ENCODE measurements at regions not wholly inside any gene's neighbourhood (a gene's known extent, or its start where the extent isn't known, plus 50 kb on each side); places are given as distances from the start of the nearest gene placed in this dataset.

DNA sequence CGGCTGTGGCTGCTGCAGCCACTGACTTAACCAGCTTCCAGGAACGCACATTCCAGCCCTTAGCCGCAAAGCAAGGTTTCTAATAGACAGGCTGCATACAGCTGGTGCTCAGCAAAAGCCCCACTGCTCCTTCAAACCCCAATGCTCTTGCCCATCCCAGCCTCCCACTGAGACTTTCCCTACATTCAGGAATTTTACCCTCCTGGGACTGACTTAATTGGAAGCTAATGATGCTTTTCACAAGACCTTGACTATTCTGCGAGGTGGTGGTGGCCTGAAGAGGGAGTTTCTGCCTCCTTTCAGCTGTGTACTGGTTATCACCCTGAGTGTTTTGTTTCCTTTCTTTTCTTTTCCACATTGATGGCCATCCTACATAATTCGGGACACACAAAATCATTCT lies 164.9 kb upstream of the IRX1 start:
- TF ChIP-seq, protein P1, sequence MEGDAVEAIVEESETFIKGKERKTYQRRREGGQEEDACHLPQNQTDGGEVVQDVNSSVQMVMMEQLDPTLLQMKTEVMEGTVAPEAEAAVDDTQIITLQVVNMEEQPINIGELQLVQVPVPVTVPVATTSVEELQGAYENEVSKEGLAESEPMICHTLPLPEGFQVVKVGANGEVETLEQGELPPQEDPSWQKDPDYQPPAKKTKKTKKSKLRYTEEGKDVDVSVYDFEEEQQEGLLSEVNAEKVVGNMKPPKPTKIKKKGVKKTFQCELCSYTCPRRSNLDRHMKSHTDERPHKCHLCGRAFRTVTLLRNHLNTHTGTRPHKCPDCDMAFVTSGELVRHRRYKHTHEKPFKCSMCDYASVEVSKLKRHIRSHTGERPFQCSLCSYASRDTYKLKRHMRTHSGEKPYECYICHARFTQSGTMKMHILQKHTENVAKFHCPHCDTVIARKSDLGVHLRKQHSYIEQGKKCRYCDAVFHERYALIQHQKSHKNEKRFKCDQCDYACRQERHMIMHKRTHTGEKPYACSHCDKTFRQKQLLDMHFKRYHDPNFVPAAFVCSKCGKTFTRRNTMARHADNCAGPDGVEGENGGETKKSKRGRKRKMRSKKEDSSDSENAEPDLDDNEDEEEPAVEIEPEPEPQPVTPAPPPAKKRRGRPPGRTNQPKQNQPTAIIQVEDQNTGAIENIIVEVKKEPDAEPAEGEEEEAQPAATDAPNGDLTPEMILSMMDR (conservative IDR thresholded peaks at IDR 0.05; ENCODE audit: low read depth, low read length) = no peak
- H3K4me3 ChIP-seq (ENCODE audit: low read depth, low read length) = no peak overlapping the region
- no peak for DNase-seq (ENCODE audit: low read depth)

DNA sequence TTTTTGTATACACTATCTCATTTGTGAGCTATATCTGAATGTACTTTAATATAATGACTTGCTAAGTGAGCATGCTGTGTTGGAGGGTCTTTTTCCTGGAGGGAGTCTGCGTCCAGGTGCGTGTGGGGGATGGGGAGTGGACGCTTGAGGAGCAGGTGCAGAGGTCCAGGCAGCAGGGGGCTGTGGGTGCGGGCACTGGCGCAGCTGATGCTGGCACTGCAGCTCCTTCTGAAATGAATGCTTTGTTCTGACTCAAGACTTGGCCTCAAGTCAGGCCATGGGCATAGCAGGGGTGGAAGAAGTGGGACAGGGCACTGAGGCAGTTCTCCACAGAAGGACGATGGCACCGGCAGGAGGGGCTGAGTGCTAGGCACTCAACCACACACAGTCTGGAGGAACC lies 165.7 kb upstream of the IRX1 start:
- TF ChIP-seq, protein P1 (conservative IDR thresholded peaks at IDR 0.05; ENCODE audit: low read depth, low read length) = no peak
- DNase-seq (ENCODE audit: low read depth) = no peak

DNA sequence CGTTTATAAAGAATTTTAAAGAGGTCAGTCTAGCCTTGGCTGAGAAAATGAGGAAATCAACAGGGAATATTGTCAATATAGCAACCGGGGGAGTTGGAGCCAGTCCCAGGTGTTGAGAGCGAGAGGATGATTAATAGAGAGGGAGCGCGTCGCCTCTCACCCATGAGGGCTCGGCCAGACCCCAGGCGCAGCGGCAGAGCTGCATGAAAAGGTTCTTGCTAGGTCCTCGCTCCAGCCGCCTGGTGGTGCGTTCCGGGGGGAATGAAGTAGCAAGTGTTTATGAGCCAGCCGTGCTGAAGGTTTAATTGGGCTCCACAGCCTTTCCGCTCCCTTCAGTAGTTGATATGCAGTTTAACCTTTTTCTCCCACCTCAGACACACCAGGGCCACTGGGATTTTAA lies 167.3 kb upstream of the IRX1 start:
- no peak overlapping the region for H3K4me3 ChIP-seq (ENCODE audit: low read depth, low read length)
- TF ChIP-seq, protein P1 (conservative IDR thresholded peaks at IDR 0.05; ENCODE audit: low read depth, low read length) = no peak
- no peak for DNase-seq (ENCODE audit: low read depth)

More for the DNA sequence above, 165.7 kb upstream of the IRX1 start:
- H3K4me3 ChIP-seq (ENCODE audit: low read depth, low read length) = no peak overlapping the region

DNA sequence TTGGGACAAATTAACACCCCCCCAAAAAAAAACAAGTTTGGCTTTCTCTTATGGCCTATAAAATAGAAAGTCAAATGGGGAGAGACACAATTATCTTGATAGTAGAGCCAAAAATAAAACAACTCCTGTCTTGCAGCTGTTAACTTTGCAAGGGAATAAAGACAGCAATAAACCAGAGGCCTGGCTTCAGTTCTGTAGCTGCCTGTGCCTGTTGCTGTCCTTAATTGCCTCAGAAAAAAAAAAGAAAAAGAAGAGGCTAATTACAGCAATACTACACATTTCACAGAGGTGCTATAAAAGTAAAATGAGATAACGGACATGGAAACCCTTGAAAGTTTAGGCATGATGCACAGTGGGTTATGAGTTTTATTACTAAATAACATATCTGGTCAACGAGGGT lies 170.7 kb upstream of the IRX1 start:
- TF ChIP-seq, protein P1 (conservative IDR thresholded peaks at IDR 0.05; ENCODE audit: low read depth, low read length) = no peak
- no peak for DNase-seq (ENCODE audit: low read depth)
- no peak overlapping the region for H3K4me3 ChIP-seq (ENCODE audit: low read depth, low read length)

DNA sequence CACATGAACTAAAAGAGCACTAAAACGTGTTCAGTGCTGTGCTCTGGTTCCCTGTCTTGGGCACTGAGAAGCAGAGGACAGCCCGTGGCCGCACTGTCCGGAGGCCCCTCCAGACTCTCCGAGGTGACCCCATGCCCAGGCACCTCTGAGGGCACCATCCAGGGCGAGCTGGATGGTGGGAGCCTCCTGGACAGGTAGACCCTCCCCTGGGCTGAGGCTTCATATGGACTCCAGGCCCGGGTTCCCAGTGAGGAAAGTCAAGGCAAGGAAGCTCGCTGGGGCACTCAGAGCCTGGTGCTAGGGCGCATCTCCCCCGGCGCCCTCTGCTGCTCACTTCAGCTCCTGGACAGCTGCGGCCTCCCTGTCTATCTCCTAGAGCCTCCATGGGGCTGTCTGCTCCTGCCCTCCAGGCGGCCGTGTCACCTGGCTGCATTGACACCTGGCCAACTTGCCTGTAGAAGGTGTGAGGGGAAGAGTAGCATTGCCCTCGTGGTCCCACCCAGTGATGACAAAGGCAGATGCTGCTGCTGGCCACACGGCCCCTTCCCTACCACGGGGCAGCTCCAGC lies 178.2 kb upstream of the IRX1 start:
- H3K4me3 ChIP-seq (ENCODE audit: low read depth, low read length) = no peak overlapping the region
- DNase-seq (ENCODE audit: low read depth) = no peak
- TF ChIP-seq, protein P1 (conservative IDR thresholded peaks at IDR 0.05; ENCODE audit: low read depth, low read length) = no peak

GRCh38 chr5:3414371-3414770 lies 181.3 kb upstream of the IRX1 start:
- H3K4me3 ChIP-seq (ENCODE audit: low read depth, low read length) = no peak overlapping the region
- no peak for DNase-seq (ENCODE audit: low read depth)
- TF ChIP-seq, protein P1 (conservative IDR thresholded peaks at IDR 0.05; ENCODE audit: low read depth, low read length) = no peak

- DNase-seq (ENCODE audit: low read depth) = no peak
- TF ChIP-seq, protein P1 (conservative IDR thresholded peaks at IDR 0.05; ENCODE audit: low read depth, low read length) = no peak
- H3K4me3 ChIP-seq (ENCODE audit: low read depth, low read length) = no peak overlapping the region
Measured at GRCh38 chr5:3412146-3412545, 183.5 kb upstream of the IRX1 start.
